ENCODE measurements at regions not wholly inside any gene's neighbourhood (a gene's known extent, or its start where the extent isn't known, plus 50 kb on each side); places are given as distances from the start of the nearest gene placed in this dataset.
"Not testable (repeated sequence)": the region's sequence is repeated elsewhere in the genome, so short reads cannot be mapped to it uniquely, and the experiment has no call there.

DNA sequence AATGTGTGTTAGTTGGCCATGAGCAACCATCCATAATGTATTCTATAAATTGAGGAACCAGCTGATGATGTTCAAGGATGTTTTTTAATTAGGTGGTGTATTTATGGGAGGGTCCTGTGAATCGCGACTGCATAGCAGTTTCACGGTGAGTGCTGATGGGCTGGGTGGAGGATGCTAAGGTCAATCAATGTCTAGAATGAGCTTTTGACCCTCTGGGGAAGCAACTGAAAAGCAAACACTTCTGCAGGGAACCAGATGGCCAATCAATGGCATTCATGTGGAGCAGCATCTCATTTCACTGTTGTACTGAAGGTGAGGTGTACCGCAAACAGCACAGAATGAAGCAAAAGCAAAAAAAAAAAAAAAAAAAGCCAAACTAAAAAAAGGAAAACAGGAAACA lies 676.1 kb upstream of the TMEM132C start:
- DNase-seq: no peak

GRCh38 chr12:127592245-127592644 lies 674.7 kb upstream of the TMEM132C start:
- DNase-seq: no peak

GRCh38 chr12:127594351-127594970 lies 672.5 kb upstream of the TMEM132C start:
- DNase-seq: no peak

- DNase-seq: no peak
Observed at GRCh38 chr12:127595506-127595905, 671.5 kb upstream of the TMEM132C start.

- DNase-seq: no peak
Observed at GRCh38 chr12:127596891-127597290, 670.1 kb upstream of the TMEM132C start.

- DNase-seq: no peak
Observed at GRCh38 chr12:127599436-127599835, 667.5 kb upstream of the TMEM132C start.

GRCh38 chr12:127600211-127600610 lies 666.8 kb upstream of the TMEM132C start:
- DNase-seq: no peak

DNA sequence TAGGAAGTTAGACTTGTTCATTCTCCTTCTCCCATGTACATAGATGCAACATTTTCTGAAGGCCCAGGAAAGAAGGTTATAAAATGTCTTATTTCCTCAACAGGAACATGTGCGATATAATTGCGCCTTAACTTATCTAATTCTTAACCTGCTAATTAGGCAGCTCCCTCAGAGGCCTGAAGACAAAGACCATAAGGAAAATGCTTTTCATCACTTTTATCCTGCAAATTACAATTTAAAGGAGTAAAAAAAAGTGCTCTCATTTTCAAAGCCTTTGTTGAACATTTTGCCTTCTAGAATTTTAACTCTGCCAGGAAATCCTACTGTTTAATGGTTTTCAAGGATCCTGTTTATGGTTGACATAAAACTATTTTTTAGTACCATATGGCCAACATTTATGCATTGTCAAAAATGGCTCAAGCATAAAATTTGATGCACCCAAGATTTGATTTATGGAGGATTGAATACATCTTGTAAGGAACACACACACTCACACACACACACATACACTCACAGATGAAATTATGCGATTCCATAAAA lies 660.4 kb upstream of the TMEM132C start:
- no peak for DNase-seq

DNA sequence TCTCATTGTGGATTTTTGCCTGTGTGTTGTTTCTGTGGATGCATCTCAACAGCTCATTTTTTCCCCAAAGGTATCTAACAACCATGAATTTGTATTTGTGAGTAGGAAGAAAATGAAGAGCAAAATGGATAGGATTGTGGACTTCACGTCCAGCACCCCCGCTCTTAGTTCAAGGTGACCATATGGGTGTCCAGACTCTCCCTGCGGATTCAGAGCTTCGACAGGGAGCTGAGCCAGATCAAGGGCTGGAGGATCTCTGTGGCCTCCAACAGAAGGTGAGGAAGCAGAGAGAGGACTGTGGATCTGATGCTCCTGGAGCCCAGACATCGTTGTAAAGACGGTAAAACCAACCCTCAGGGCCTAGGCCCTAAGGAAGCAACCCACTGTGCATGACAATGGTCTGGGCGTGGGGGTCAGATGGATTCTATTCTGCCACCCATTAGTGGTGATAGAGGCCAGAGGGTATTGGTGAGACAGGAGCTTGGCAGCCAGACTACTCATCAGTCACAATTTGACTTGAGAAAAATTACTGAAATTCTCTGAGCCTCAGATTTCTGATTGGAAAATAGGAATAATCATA lies 659.7 kb upstream of the TMEM132C start:
- DNase-seq: no peak

- not testable (repeated sequence) for DNase-seq
Observed at GRCh38 chr12:127608359-127608758, 658.6 kb upstream of the TMEM132C start.

DNA sequence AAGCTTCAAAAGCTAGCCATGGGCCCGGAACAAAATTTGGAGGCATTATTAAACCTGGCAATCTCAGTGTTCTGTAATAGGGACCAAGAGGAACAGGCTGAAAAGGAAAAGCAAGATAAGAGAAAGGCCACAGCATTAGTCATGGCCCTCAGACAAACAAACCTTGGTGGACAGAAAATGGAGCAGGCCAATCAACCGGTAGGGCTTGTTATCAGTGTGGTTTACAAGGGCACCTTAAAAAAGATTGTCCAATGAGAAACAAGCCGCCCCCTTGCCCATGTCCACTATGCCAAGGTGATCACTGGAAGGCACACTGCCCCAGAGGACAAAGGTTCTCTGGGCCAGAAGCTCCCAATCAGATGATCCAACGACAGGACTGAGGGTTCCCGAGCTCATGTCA lies 653.9 kb upstream of the TMEM132C start:
- no peak for DNase-seq

DNA sequence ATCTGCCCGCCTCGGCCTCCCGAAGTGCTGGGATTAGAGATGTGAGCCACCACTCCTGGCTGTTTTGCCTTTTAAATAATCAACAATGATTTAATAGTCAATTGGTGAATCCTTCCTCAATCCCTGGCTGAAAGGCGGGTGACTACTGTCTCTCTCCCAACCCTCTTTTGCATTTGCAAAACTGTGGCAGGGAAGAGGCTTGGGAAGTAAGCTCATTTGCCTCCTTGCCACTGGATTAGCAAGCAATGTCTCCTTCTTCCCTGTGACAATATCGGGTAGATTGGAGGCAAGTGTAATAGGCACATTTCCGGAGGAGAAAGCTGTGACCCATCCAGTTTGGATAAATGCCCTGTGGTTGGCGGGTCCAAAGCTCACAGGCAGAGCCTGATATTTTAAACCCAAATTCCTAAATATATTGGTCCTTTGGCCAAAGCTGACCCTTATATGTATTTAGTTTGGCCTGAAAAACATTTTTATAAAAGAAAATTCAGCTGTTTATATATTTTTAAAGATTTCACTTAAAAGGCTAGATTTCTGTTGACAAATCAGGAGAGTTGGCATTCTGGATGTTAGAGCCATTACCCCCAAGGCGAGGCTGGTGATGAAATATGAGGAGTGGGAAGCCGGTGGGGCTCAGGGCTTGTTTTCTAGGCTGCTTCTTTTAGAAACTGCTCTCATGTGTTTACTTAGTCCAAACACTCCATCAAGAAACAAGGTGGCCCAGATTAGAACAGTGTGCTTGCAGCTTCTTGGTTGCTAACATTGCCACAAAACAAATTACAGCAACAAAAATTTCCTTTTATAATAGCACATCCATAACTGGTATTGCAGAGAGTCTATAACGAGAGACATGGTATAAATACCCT lies 646.9 kb upstream of the TMEM132C start:
- no peak for DNase-seq

DNA sequence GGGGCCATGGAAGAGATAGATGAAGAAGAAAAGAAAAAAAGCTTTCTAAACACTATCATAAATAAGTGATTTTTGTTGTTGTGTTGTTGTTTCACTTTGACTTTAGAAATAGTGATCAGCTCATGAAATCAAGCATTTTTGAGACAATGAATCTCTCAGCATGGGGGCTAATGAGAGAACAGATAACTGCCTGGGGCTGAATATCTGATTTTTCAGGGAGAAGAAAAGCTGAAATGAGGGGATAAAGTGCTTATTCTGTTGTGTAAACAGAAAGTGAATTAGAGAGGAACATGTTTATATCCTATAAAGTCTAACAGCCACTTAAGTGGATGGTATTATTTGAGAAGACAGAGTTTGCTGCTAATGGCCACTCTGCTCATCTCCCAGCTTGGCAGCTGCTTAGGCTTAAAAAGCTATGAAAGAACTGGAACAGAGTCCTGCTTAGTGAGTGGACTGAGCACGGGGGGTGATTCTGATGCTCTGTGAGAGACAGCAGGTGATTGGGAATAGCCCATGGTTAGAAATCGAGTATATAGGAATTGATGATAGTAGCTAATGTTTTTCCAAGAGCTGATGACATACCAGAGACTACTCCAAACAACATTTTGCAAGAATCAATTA lies 646.1 kb upstream of the TMEM132C start:
- no peak for DNase-seq

- no peak for DNase-seq
Observed at GRCh38 chr12:127621366-127621765, 645.6 kb upstream of the TMEM132C start.

- no peak for DNase-seq
Observed at GRCh38 chr12:127623362-127623761, 643.6 kb upstream of the TMEM132C start.

DNA sequence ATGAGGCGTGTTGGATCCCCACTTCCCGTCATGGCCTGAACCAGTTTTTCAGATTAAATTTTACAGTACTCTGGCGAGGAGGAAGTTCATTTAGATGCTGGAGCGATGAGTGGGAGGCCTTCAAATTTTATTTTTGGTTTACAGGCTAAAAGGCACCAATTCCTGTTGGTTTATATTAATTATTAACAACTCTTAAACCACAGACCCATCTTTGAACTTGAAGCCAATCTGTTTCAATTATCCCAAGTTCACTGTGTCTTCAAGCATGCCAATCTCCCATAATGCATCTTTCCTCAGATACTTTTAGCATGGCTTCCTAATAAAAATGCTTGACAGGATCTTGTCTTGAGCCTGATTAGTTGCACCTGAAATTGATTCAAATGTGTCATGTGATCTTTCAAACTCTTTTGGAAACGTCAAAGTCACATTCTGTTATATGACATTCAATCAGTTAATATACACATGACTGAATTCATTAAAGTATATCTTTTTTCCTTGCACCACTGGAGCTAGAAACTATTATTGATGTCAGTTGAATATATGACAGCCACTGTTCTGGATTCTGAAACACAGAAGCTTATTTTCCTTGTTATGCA lies 641.7 kb upstream of the TMEM132C start:
- no peak for DNase-seq

GRCh38 chr12:127628645-127629044 lies 638.3 kb upstream of the TMEM132C start:
- no peak for DNase-seq

DNA sequence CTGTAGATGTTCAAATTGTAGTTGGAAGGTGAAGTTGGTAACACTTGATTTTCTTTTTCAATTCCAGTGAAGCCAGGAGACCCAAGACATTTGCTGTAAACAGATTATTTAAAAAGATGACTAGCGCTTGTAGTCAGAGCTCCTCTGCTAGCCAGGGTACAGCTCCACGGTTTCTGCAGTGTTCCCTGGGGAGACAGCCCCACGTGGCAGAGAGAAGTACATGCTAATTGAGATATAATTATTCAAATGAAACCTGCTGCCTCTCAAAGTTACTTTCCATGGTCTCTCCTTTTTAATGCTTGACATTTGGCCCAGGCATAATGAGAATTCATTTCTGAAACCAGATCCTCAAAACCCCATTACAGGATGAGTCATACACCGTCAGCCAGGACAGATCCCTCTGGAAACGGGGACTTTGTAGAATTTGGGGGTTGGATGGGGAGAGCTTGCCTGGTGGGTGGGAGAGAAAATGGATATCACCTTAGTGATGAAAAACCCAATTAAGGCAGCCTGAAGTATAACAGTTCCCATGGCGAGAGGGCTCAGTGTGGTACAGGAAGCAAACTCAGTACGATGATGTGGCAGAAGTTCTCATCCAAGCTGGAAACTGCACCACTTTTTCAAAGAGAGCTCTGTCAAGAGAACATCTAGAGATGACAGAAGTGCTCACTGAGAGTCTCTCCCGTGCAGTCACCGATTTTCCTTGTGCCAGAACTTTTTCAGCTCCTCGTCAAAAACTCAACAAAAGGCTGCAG lies 637.7 kb upstream of the TMEM132C start:
- DNase-seq: no peak

DNA sequence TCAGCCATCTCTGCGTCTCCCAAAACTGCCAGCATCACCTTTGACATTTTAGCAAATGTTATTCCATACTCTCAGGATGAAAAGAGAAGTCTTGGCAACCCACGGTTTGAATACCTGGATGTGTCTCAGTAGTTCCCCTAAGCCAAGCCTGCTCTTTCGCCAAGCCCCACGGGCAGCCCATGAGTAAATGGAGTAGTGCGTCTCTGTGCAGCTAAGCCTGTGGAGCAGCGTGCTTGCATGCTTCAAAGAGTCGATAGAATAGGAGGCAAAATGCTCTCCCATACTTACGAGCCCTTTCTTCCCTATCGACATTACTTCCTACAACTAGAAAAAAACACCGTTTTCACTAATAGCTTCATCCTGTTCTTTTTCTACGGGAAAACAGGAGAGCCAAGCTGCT lies 634.5 kb upstream of the TMEM132C start:
- DNase-seq: no peak

- DNase-seq: no peak
Observed at GRCh38 chr12:127635838-127636237, 631.1 kb upstream of the TMEM132C start.

DNA sequence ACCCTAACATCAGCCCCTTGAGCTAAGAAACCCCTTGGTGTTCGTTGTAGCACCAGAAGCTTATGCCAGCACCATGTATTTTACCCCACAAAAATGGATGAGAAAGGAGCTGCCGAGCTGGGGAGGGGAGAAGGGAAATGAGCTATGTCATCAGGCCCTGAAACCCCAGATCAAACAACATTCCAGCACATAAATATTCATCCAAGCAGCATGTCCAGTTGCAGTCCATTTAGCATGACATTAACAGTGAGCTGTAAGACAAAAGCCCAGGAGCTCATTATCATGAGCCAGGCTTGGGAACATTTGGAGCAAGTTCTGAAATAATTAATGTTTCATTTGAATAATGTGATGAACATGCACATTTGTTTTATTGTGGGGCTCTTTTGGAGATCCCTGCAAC lies 630.1 kb upstream of the TMEM132C start:
- no peak for DNase-seq

DNA sequence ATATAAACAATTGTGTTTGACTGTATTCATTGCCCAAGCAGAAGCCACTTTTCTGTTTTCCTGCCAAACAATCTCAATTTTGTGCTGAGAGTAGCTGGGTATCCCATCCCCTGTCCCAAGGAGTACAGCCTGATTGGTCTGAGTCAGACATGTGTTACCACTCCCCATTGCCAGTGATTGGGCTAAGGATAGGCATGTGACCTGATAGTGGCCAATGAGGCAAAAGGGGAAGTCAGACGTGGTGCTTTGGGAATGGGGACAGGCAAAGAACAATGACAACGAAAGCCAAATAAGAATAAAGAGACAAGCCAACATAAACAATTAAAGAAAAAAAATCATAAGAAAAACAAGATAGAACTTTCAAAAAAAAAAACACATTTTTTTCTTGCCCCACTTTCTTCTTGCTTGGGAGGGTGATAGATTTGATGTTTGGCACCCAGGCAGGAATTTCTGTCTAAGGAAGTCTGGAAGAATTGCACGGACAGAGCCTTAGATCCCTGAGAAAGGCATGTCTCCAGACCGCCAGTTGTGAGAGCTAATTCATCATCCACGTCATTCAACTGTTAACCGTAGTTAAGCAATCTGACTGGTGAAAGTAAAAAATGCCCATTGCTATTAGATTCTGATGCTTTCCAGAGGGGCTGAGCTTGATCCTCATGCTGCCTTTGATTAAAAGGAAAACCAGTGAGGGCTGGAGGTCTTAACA lies 626.6 kb upstream of the TMEM132C start:
- DNase-seq: no peak

Data from NCI-H1694 (cell line).